AG04450 (cell line): ENCODE measurements at regions not wholly inside any gene's neighbourhood (a gene's known extent, or its start where the extent isn't known, plus 50 kb on each side); places are given as distances from the start of the nearest gene placed in this dataset.

Experiments used
- CTCF ChIA-PET: fragments of 300-600, 350-600 bp; formaldehyde crosslinking; extraction: SDS; loops from one replicate; lab custom pipeline; 2022; ENCODE audit warnings: antibody characterized with exemption, inconsistent platforms; lab: Charles Lee
- POLR2A ChIA-PET: fragments of 350-600 bp; formaldehyde crosslinking; extraction: SDS; loops from one replicate; lab custom pipeline; 2021; ENCODE audit warnings: antibody characterized with exemption, inconsistent platforms; lab: Yijun Ruan, JAX
- DNase-seq: peaks from one replicate; pipeline ENCODE4 v3.0.0-alpha.2; 2011; ENCODE audit warnings: low read depth, low spot score
- H3K27ac ChIP-seq: one replicate; pipeline ENCODE4 v1.5.1; 2012; ENCODE audit warnings: low read depth, low read length, control low read depth
- H3K27me3 ChIP-seq: one replicate; pipeline ENCODE4 v1.6.0; 2012; ENCODE audit warnings: low read length; ENCODE audit not compliant: control insufficient read depth, insufficient read depth
- H3K4me3 ChIP-seq: 2 replicates; pipeline ENCODE4 v1.5.1; 2011; ENCODE audit warnings: mild to moderate bottlenecking, low read depth, low read length, control low read depth
- H3K9me3 ChIP-seq: 2 replicates; pipeline ENCODE4 v1.5.1; 2012; ENCODE audit warnings: low read length; ENCODE audit not compliant: control insufficient read depth, insufficient read depth
- CTCF ChIP-seq: IDR thresholded peaks from 2 replicates; pipeline ENCODE4 v1.5.1; 2011; ENCODE audit warnings: low read depth, low read length, control low read depth, inconsistent platforms

DNA sequence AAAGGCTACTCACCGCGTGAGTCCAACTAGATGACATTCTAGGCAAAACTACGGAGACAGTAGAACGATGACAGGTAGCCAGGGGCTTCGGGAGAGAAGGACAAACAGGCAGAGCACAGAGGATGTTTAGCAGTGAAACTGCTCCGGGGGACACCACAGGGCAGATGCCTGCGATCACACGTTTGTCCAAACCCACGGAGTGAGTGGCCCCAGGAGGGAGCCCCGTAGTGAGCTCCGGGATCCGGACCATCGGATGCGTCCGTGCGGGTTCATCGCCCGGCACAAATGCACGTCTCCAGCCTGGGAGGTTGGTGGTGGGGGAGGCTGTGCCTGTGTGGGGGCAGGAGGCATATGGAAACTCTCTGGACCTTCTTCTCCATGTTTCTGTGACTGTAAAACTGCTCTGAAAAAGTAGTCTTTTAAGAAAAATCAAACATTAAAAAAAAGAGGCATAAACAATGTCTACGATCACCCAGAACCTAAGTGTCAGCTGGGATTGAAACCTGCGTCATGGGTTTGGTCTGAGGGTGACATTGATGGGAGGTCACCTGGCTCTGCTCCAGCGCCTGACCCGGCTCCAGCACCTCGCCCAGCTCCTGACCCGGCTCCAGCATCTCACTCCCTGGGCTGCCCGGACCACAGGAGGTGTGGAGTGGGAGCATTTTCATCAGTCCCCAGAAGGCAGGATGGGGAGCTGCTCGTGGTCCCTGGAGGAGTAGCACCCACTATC, 83.0 kb upstream of the CTDP1 start:
- no peak overlapping the region for H3K27ac ChIP-seq
- DNase-seq: no peak
- ChIA-PET POLR2A (no interaction called here), CTCF (no interaction called here)
- peaks cover 37% of the 10 kb centered on the region for H3K27me3 ChIP-seq
- peaks cover 3% of the 10 kb centered on the region for H3K9me3 ChIP-seq
- no peak overlapping the region for H3K4me3 ChIP-seq
- TF ChIP-seq CTCF: no peak

- CTCF ChIA-PET: interaction anchor here (0.6 kb wide), 1 partner anchor 8 kb away, joined by 3 read pairs; no protein-coding TSS in a partner anchor
- DNase-seq: no peak
Measured at GRCh38 chr18:79597176-79597830, 82.3 kb upstream of the CTDP1 start.

DNA sequence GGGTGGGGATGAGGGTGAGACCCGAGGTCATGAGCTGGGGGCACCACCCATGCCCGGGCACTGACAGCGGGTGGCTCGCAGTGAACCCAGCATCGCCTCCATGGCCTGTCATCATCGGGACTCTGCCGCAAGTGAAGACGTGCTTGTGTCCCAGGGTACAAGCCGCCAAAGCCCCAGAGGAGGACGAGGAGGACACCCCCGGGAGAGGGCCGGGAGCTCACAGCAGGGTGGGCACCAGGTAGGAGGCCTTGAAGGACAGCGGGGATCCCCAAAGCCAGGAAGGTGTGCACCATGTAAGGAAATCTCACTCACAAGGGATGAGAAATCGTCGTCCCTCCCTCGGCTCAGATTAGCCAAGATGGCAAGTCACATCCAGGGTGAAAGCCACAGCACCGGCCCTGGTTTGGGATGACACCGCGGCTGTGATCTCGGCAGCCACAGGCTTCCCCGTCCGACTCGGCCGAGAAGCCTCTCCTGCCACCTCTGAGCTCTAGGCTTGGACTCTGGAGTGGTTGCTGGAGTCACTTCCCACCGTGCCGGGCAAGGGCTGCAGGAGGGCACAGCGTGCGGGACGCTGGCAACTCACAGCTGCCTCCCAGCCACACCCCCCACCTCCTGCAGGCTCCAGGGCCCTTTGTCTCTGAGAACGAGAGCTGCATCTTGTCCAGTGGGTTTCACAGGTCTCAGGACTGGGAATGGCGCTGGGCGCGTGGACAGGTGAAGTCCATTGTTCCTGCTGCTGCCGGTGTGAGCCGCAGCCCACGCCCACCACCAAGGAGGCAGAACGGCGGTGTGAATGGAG, 81.6 kb upstream of the CTDP1 start:
- DNase-seq: no peak
- ChIA-PET POLR2A (no interaction called here), CTCF (interaction anchor here (0.6 kb wide), 1 partner anchor 9 kb away, joined by 3 read pairs; no protein-coding TSS in a partner anchor)
- Histone ChIP-seq H3K27me3 (peaks cover 35% of the 10 kb centered on the region), H3K4me3 (no peak overlapping the region), H3K9me3 (no peaks in the 10 kb centered on the region; the same call in 1 of the 2 replicates), H3K27ac (no peak overlapping the region)
- no peak for TF ChIP-seq CTCF

More at GRCh38 chr18:79597176-79597830, 82.3 kb upstream of the CTDP1 start:
- no peak overlapping the region for H3K27ac ChIP-seq
- TF ChIP-seq CTCF: no peak
- peaks cover 37% of the 10 kb centered on the region for H3K27me3 ChIP-seq
- no peak overlapping the region for H3K4me3 ChIP-seq
- POLR2A ChIA-PET: no interaction called here
- H3K9me3 ChIP-seq: peaks cover 3% of the 10 kb centered on the region

GRCh38 chr18:79598633-79599175, 80.9 kb upstream of the CTDP1 start:
- H3K9me3 ChIP-seq: no peaks in the 10 kb centered on the region; the same call in 1 of the 2 replicates
- peaks cover 32% of the 10 kb centered on the region for H3K27me3 ChIP-seq
- TF ChIP-seq CTCF: no peak
- CTCF ChIA-PET: no interaction called here
- H3K4me3 ChIP-seq: no peak overlapping the region
- no peak for DNase-seq
- H3K27ac ChIP-seq: no peak overlapping the region
- POLR2A ChIA-PET: no interaction called here
